Subcutaneous abdominal adipose tissue (tissue), 5 donors: ENCODE measurements at regions not wholly inside any gene's neighbourhood (a gene's known extent, or its start where the extent isn't known, plus 50 kb on each side); places are given as distances from the start of the nearest gene placed in this dataset.
A peak's percentile ranks its signal among the peaks of the same experiment; 100 is the strongest.

ENCODE experiments used
- H3K27ac ChIP-seq: one replicate; pipeline ENCODE4 v1.7.0; 2013; ENCODE audit warnings: low read depth, mild to moderate bottlenecking, inconsistent platforms, low read length, moderate library complexity
- H3K27me3 ChIP-seq, 5 donors: one replicate each; pipeline ENCODE4 v1.7.0; 2013; ENCODE audit warnings: low read length in 5 of 5, inconsistent platforms in 1 of 5; ENCODE audit not compliant: control insufficient read depth in 5 of 5, insufficient read depth in 4 of 5
- H3K36me3 ChIP-seq, 5 donors: one replicate each; pipeline ENCODE4 v1.7.0; 2013; ENCODE audit warnings: low read length in 5 of 5; ENCODE audit not compliant: control insufficient read depth in 5 of 5, insufficient read depth in 5 of 5
- H3K4me1 ChIP-seq, 5 donors: one replicate each; pipeline ENCODE4 v1.7.0; 2013; ENCODE audit warnings: low read length in 5 of 5, mild to moderate bottlenecking in 3 of 5, moderate library complexity in 1 of 5; ENCODE audit not compliant: control insufficient read depth in 5 of 5, insufficient read depth in 5 of 5
- H3K4me3 ChIP-seq, 5 donors: one replicate each; pipeline ENCODE4 v1.7.0; 2013; ENCODE audit warnings: low read length in 5 of 5, low read depth in 1 of 5
- H3K9ac ChIP-seq, 5 donors: one replicate each; pipeline ENCODE4 v1.7.0; 2013; ENCODE audit warnings: low read length in 5 of 5, mild to moderate bottlenecking in 4 of 5, moderate library complexity in 3 of 5
- H3K9me3 ChIP-seq, 5 donors: one replicate each; pipeline ENCODE4 v1.7.0; 2013; ENCODE audit warnings: low read length in 5 of 5; ENCODE audit not compliant: control insufficient read depth in 5 of 5
- donor health status: healthy.
- donor health status: healthy.
- donor health status: healthy.
- donor health status: healthy.
- donor health status: healthy.

- Histone ChIP-seq H3K9me3 (peaks cover 0 to 3% (median 0%) of the 10 kb centered on the region in 5 donors), H3K36me3 (no peaks in the 10 kb centered on the region), H3K27me3 (no peaks in the 10 kb centered on the region), H3K27ac (no peak overlapping the region), H3K4me1 (no peaks in the 10 kb centered on the region), H3K9ac (no peak overlapping the region), H3K4me3 (no peak overlapping the region)
These were observed 109.7 kb downstream of the KIF2B start for GRCh38 chr17:53932386-53932785.

- no peak overlapping the region for H3K9ac ChIP-seq
- H3K27ac ChIP-seq, result no peak overlapping the region
- H3K36me3 ChIP-seq, result no peaks in the 10 kb centered on the region
- H3K27me3 ChIP-seq, result no peaks in the 10 kb centered on the region
- H3K4me1 ChIP-seq, result no peaks in the 10 kb centered on the region
- no peak overlapping the region for H3K4me3 ChIP-seq
- peaks cover 0 to 3% (median 0%) of the 10 kb centered on the region in 5 donors for H3K9me3 ChIP-seq
These were observed 112.2 kb downstream of the KIF2B start for GRCh38 chr17:53934931-53935330.

DNA sequence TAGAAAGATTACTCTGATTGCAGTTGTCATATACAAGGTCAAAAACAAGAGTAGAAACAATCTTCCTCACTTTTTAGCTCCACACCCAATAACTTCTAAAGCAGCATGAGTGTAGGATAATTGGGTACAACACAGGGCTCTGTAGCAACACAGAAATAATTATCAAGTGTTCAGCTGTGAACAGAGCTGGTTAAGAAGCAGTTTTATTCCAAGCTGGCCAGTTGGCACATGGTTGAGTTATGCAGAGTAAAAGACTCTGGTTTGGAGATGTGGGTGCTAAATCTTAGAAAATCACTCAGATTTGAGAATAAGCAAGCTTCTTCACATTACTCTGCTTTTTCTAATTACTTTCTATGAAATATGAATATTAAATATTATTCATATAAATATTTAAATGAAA lies 118.5 kb downstream of the KIF2B start:
- H3K9ac ChIP-seq, result no peak overlapping the region
- H3K4me3 ChIP-seq, result no peak overlapping the region
- no peak overlapping the region for H3K27ac ChIP-seq
- H3K27me3 ChIP-seq, result no peaks in the 10 kb centered on the region
- H3K4me1 ChIP-seq, result no peaks in the 10 kb centered on the region
- H3K36me3 ChIP-seq, result no peaks in the 10 kb centered on the region
- no peaks in the 10 kb centered on the region for H3K9me3 ChIP-seq

- H3K27ac ChIP-seq, result no peak overlapping the region
- H3K4me3 ChIP-seq, result no peak overlapping the region
- no peaks in the 10 kb centered on the region for H3K27me3 ChIP-seq
- no peaks in the 10 kb centered on the region for H3K4me1 ChIP-seq
- H3K9ac ChIP-seq, result no peak overlapping the region
- no peaks in the 10 kb centered on the region for H3K36me3 ChIP-seq
- H3K9me3 ChIP-seq, result no peaks in the 10 kb centered on the region
These were observed 119.7 kb downstream of the KIF2B start for GRCh38 chr17:53942436-53942835.

DNA sequence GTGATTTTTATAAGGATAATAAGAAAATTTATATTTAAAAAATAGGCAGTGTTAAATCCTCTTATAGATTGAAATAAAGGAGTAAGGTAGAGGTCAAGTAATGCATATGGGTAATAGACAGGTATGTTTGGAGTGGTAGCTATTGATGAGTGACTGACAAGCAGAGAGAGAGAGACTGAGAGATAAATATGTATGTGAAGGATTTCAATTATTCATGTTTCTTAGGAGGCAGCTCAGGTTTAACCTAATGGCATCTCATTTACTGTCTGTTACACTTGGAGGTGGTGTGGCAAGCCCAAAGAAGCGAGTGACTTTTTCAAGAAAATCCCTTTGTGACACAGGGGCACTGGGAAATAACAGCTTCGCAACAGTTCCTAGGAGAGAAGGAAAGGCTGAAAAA lies 120.2 kb downstream of the KIF2B start:
- no peak overlapping the region for H3K9ac ChIP-seq
- H3K4me1 ChIP-seq, result no peaks in the 10 kb centered on the region
- H3K4me3 ChIP-seq, result no peak overlapping the region

DNA sequence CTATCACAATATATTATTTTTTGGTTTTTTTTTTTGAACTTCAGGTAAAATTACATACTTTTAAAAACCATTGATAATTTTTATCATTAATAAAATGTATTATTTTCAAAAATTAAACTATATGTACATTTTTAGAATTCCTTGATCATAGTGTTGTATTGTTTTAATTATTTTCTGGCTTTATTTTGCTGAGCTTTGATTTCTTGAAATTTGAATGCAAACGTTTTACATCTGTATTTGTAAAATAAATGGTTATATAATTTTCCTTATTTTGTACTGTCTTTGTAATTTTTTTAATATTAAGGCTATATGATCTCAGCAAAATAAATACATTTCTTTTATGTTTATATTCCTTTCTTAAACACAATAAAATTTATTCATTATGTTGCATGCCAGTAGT lies 125.6 kb downstream of the KIF2B start:
- no peaks in the 10 kb centered on the region for H3K27me3 ChIP-seq
- H3K36me3 ChIP-seq, result no peaks in the 10 kb centered on the region
- H3K9ac ChIP-seq, result no peak overlapping the region
- H3K27ac ChIP-seq, result no peak overlapping the region
- H3K4me3 ChIP-seq, result no peak overlapping the region
- H3K4me1 ChIP-seq, result peaks cover 0 to 17% (median 6%) of the 10 kb centered on the region in 5 donors
- peaks cover 2 to 19% (median 10%) of the 10 kb centered on the region in 5 donors for H3K9me3 ChIP-seq

More for the DNA sequence above, 120.2 kb downstream of the KIF2B start:
- H3K27me3 ChIP-seq, result no peaks in the 10 kb centered on the region
- no peaks in the 10 kb centered on the region for H3K36me3 ChIP-seq
- H3K9me3 ChIP-seq, result no peaks in the 10 kb centered on the region
- H3K27ac ChIP-seq, result no peak overlapping the region

GRCh38 chr17:53949473-53950090 lies 126.9 kb downstream of the KIF2B start:
- H3K4me1 ChIP-seq, result peaks cover 0 to 17% (median 6%) of the 10 kb centered on the region in 5 donors
- no peaks in the 10 kb centered on the region for H3K36me3 ChIP-seq
- no peaks in the 10 kb centered on the region for H3K27me3 ChIP-seq
- no peak overlapping the region for H3K27ac ChIP-seq
- H3K4me3 ChIP-seq, result peak overlapping the region in 1 of 5 donors; percentile 53
- H3K9ac ChIP-seq, result no peak overlapping the region
- peaks cover 2 to 19% (median 18%) of the 10 kb centered on the region in 5 donors for H3K9me3 ChIP-seq

- peaks cover 2 to 26% (median 23%) of the 10 kb centered on the region in 5 donors for H3K9me3 ChIP-seq
- H3K36me3 ChIP-seq, result no peaks in the 10 kb centered on the region
- no peaks in the 10 kb centered on the region for H3K27me3 ChIP-seq
- no peak overlapping the region for H3K27ac ChIP-seq
- H3K4me3 ChIP-seq, result peak overlapping the region in 2 of 5 donors; percentile 6 to 53
- no peak overlapping the region for H3K9ac ChIP-seq
- peaks cover 0 to 17% (median 6%) of the 10 kb centered on the region in 5 donors for H3K4me1 ChIP-seq
These were observed 127.6 kb downstream of the KIF2B start for GRCh38 chr17:53950207-53950857.

DNA sequence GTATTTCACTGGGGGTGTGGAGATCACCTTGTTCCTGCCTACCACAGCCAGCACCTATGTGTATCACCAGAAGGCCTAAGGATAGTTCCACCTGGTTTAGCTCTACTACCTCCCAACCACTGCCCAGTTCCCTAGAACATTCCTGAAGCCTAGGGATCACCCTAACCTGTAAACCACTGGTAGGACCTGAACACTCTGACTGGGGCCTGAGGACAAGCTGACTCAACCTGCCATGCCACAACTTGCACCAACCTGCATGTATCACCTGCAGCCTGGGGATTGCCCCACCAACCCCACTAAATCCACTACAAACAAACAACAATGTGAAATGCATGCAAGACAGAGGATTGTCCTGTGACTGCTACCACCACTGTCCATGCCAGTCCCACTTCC lies 128.1 kb downstream of the KIF2B start:
- H3K36me3 ChIP-seq, result no peaks in the 10 kb centered on the region
- H3K27ac ChIP-seq, result no peak overlapping the region
- H3K9ac ChIP-seq, result no peak overlapping the region
- peaks cover 0 to 17% (median 6%) of the 10 kb centered on the region in 5 donors for H3K4me1 ChIP-seq
- peaks cover 2 to 31% (median 23%) of the 10 kb centered on the region in 5 donors for H3K9me3 ChIP-seq
- no peaks in the 10 kb centered on the region for H3K27me3 ChIP-seq
- no peak overlapping the region for H3K4me3 ChIP-seq

DNA sequence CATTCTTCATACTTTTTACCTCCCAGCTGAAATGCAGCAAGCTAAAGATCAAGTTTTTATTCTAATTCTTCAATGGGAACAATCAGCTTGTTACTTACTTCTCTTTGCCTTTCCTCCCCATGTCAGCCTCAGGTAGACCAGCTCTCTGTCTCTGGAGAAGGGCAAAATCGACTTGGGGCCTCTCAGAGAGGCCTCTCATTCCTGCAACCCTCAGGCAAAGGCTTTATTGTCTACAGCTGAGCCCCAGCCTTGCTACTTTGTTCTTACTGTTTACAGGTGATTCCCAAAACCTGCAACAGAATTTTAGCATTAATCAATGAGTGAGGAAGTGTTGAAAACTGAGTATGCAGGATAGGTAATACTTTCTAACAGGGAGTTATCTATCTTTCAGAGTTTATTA lies 148.6 kb downstream of the KIF2B start:
- no peak overlapping the region for H3K9ac ChIP-seq
- no peak overlapping the region for H3K27ac ChIP-seq
- no peaks in the 10 kb centered on the region for H3K9me3 ChIP-seq
- H3K4me1 ChIP-seq, result no peaks in the 10 kb centered on the region
- H3K4me3 ChIP-seq, result no peak overlapping the region
- H3K36me3 ChIP-seq, result no peaks in the 10 kb centered on the region
- no peaks in the 10 kb centered on the region for H3K27me3 ChIP-seq
